Erythroblast (primary cell): ENCODE measurements at regions not wholly inside any gene's neighbourhood (a gene's known extent, or its start where the extent isn't known, plus 50 kb on each side); places are given as distances from the start of the nearest gene placed in this dataset.

Experiments used
- GATA1 ChIP-seq: IDR thresholded peaks from 2 replicates; pipeline ENCODE4 v1.6.1; 2011; ENCODE audit warnings: low read depth, mild to moderate bottlenecking, control low read depth, low read length, moderate library complexity
- POLR2A ChIP-seq: IDR thresholded peaks from 2 replicates; pipeline ENCODE4 v1.6.1; 2011; ENCODE audit warnings: mild to moderate bottlenecking, low read length

- no peak for TF ChIP-seq POLR2A
- no peak for TF ChIP-seq GATA1
Observed at GRCh38 chr12:20028033-20028432, 340.3 kb upstream of the PDE3A start.
